NCI-H2029 treated with DMSO at 0.1 percent for 48 hours (cell line): ENCODE measurements at regions not wholly inside any gene's neighbourhood (a gene's known extent, or its start where the extent isn't known, plus 50 kb on each side); places are given as distances from the start of the nearest gene placed in this dataset.
"Not testable (repeated sequence)": the region's sequence is repeated elsewhere in the genome, so short reads cannot be mapped to it uniquely, and the experiment has no call there.

Source experiments
- DNase-seq: peaks from one replicate; lab custom pipeline; 2025; lab: John Stamatoyannopoulos, UW

GRCh38 chr7:68082066-68082960 lies 1085.7 kb downstream of the TYW1 start:
- DNase-seq, result not testable (repeated sequence)

GRCh38 chr7:68082961-68083657 lies 1086.5 kb downstream of the TYW1 start:
- not testable (repeated sequence) for DNase-seq

GRCh38 chr7:68087401-68087800 lies 1090.8 kb downstream of the TYW1 start:
- DNase-seq, result no peak

GRCh38 chr7:68088879-68089278 lies 1092.2 kb downstream of the TYW1 start:
- DNase-seq, result no peak

- not testable (repeated sequence) for DNase-seq
Measured at GRCh38 chr7:68090256-68090655, 1093.6 kb downstream of the TYW1 start.

- no peak for DNase-seq
Measured at GRCh38 chr7:68103319-68103718, 1106.7 kb downstream of the TYW1 start.

GRCh38 chr7:68107261-68107660 lies 1110.6 kb downstream of the TYW1 start:
- no peak for DNase-seq

- no peak for DNase-seq
Measured at GRCh38 chr7:68107968-68108367, 1111.3 kb downstream of the TYW1 start.

GRCh38 chr7:68109299-68109698 lies 1112.7 kb downstream of the TYW1 start:
- no peak for DNase-seq

GRCh38 chr7:68119411-68119810 lies 1122.8 kb downstream of the TYW1 start:
- DNase-seq, result no peak

GRCh38 chr7:68121056-68121455 lies 1124.4 kb downstream of the TYW1 start:
- DNase-seq, result no peak

GRCh38 chr7:68121655-68122054 lies 1125.0 kb downstream of the TYW1 start:
- no peak for DNase-seq

GRCh38 chr7:68122801-68123200 lies 1126.2 kb downstream of the TYW1 start:
- DNase-seq, result no peak

GRCh38 chr7:68125168-68125567 lies 1128.5 kb downstream of the TYW1 start:
- peak; percentile 30 for DNase-seq

GRCh38 chr7:68133045-68133444 lies 1136.4 kb downstream of the TYW1 start:
- no peak for DNase-seq

- no peak for DNase-seq
Measured at GRCh38 chr7:68143345-68143744, 1146.7 kb downstream of the TYW1 start.

- no peak for DNase-seq
Measured at GRCh38 chr7:68146983-68147382, 1150.3 kb downstream of the TYW1 start.

GRCh38 chr7:68147614-68148238 lies 1151.1 kb downstream of the TYW1 start:
- DNase-seq, result peak; percentile 40

GRCh38 chr7:68148440-68148839 lies 1151.8 kb downstream of the TYW1 start:
- DNase-seq, result peak; percentile 92

- no peak for DNase-seq
Measured at GRCh38 chr7:68152205-68152604, 1155.6 kb downstream of the TYW1 start.

GRCh38 chr7:68155676-68156075 lies 1159.0 kb downstream of the TYW1 start:
- no peak for DNase-seq

- no peak for DNase-seq
Measured at GRCh38 chr7:68158686-68159295, 1162.2 kb downstream of the TYW1 start.
